PC-9 (cell line): ENCODE measurements at regions not wholly inside any gene's neighbourhood (a gene's known extent, or its start where the extent isn't known, plus 50 kb on each side); places are given as distances from the start of the nearest gene placed in this dataset.

Experiments
- CTCF ChIP-seq: fragments of 200-600 bp; sonication (generic); conservative IDR thresholded peaks from 2 replicates; pipeline ENCODE4 v1.6.1; 2017; ENCODE audit warnings: mixed run types, antibody characterized with exemption, mild to moderate bottlenecking, moderate library complexity
- EZH2 ChIP-seq: fragments of 200-600 bp; sonication (generic); IDR thresholded peaks from 2 replicates; pipeline ENCODE4 v1.8.0; 2017; ENCODE audit warnings: antibody characterized with exemption, low read depth

- TF ChIP-seq EZH2 (no peak), CTCF (no peak)
Observed at GRCh38 chr12:56863789-56864188, 70.4 kb downstream of the SDR9C7 start.
